Ishikawa (cell line): ENCODE measurements at regions not wholly inside any gene's neighbourhood (a gene's known extent, or its start where the extent isn't known, plus 50 kb on each side); places are given as distances from the start of the nearest gene placed in this dataset.

ENCODE experiments used
- CEBPB ChIP-seq: IDR thresholded peaks from 2 replicates; pipeline ENCODE4 v1.6.1; 2012
- CREB1 ChIP-seq: IDR thresholded peaks from 2 replicates; pipeline ENCODE4 v1.6.1; 2012; ENCODE audit warnings: low read depth
- EGR1 ChIP-seq: IDR thresholded peaks from 2 replicates; pipeline ENCODE4 v1.6.1; 2012
- EP300 ChIP-seq: IDR thresholded peaks from 2 replicates; pipeline ENCODE4 v1.6.1; 2012; ENCODE audit warnings: borderline replicate concordance
- FOXM1 ChIP-seq: IDR thresholded peaks from 2 replicates; pipeline ENCODE4 v1.6.1; 2012; ENCODE audit warnings: low read depth, borderline replicate concordance
- MAX ChIP-seq: IDR thresholded peaks from 2 replicates; pipeline ENCODE4 v1.6.1; 2012
- NFIC ChIP-seq: IDR thresholded peaks from 2 replicates; pipeline ENCODE4 v1.6.1; 2012
- RAD21 ChIP-seq: IDR thresholded peaks from 2 replicates; pipeline ENCODE4 v1.6.1; 2012; ENCODE audit warnings: low read depth
- TAF1 ChIP-seq: IDR thresholded peaks from 2 replicates; pipeline ENCODE4 v1.6.1; 2012; ENCODE audit warnings: low read depth, mild to moderate bottlenecking
- TCF12 ChIP-seq: IDR thresholded peaks from 2 replicates; pipeline ENCODE4 v1.6.1; 2012; ENCODE audit warnings: low read depth
- TEAD4 ChIP-seq: IDR thresholded peaks from 2 replicates; pipeline ENCODE4 v1.6.1; 2012
- YY1 ChIP-seq: IDR thresholded peaks from 2 replicates; pipeline ENCODE4 v1.6.1; 2012; ENCODE audit warnings: low read depth
- ZBTB7A ChIP-seq: IDR thresholded peaks from 2 replicates; pipeline ENCODE4 v1.6.1; 2012; ENCODE audit warnings: low read depth
- TF ChIP-seq, protein P1 (sequence below): IDR thresholded peaks from 2 replicates; pipeline ENCODE4 v1.6.1; 2012
- TF ChIP-seq, protein P2 (sequence below): IDR thresholded peaks from 2 replicates; pipeline ENCODE4 v1.6.1; 2012; ENCODE audit warnings: low read depth, mild to moderate bottlenecking

GRCh38 chr17:69650881-69651280 is 236.4 kb downstream of the MAP2K6 start:
- TF ChIP-seq YY1: no peak
- no peak for TF ChIP-seq TEAD4
- TF ChIP-seq NFIC: no peak
- TF ChIP-seq EP300: no peak
- no peak for TF ChIP-seq RAD21

GRCh38 chr17:69651921-69652320 is 237.4 kb downstream of the MAP2K6 start:
- TF ChIP-seq ZBTB7A: no peak

- TF ChIP-seq TAF1 (no peak), CREB1 (no peak), YY1 (no peak), EP300 (no peak), CEBPB (no peak), NFIC (no peak)
Observed at GRCh38 chr17:69654981-69655855, 240.7 kb downstream of the MAP2K6 start.

DNA sequence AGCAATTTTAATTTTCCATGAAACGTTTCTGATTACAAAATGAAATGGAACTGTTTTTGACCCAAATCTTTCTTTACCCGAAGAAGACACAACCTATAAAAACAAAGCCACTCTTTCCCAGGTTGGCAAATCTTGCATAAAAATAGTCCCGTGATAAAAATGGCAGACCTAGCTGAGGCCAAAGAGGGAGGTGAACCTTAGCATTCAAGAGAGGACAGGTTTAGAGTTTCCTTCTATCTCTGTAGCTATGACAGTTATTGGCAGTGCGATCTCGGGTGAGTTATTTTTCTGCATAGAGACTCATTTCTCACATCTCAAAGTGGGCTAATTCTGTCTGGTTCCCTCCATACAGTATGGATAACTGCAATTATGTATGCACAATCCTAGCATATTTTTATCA is 241.4 kb downstream of the MAP2K6 start:
- no peak for TF ChIP-seq EGR1

DNA sequence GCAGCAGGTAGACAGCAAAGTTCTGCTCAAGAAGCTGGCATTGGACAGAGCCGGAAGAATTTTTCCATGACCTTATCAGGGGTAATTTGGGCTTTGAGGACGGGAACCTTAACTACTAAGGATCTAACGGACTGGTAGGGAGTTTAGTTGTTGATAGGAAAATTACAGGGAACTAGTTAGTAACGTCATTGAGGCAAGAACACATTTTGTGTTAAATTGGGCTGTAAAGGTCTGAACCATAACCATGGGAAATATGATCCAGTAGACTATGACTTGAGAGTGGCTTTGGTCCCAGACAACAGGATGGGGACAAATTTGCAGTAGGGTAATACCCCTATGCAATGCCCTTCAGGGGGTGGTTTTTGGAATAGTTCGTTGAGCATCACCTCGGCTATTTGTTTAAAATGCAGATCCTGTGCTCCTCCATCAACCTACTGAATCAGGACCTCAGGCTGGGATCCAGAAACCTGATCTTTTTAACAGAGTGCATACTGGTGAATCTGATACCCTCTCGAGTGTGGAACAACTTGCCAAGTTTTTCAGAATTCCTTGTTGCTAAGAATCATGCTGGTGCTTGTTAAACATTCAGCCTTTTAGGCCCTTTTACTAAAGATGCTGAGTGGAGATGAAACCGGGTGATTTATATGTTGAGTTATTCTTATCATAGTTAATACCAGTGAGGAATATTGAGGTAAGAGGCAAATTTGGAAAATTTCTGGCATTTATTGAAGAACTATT is 255.1 kb downstream of the MAP2K6 start:
- TF ChIP-seq NFIC (no peak), TAF1 (no peak), EP300 (no peak), TCF12 (no peak), MAX (no peak), RAD21 (no peak), CEBPB (no peak), ZBTB7A (no peak)

GRCh38 chr17:69672924-69673323 is 258.4 kb downstream of the MAP2K6 start:
- TF ChIP-seq MAX: no peak
- TF ChIP-seq, protein P1, sequence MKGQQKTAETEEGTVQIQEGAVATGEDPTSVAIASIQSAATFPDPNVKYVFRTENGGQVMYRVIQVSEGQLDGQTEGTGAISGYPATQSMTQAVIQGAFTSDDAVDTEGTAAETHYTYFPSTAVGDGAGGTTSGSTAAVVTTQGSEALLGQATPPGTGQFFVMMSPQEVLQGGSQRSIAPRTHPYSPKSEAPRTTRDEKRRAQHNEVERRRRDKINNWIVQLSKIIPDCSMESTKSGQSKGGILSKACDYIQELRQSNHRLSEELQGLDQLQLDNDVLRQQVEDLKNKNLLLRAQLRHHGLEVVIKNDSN: no peak
- no peak for TF ChIP-seq CREB1
- no peak for TF ChIP-seq TCF12
- no peak for TF ChIP-seq TAF1
- no peak for TF ChIP-seq RAD21
- TF ChIP-seq CEBPB: no peak
- no peak for TF ChIP-seq NFIC
- no peak for TF ChIP-seq ZBTB7A
- TF ChIP-seq TEAD4: no peak
- no peak for TF ChIP-seq EP300
- no peak for TF ChIP-seq FOXM1

DNA sequence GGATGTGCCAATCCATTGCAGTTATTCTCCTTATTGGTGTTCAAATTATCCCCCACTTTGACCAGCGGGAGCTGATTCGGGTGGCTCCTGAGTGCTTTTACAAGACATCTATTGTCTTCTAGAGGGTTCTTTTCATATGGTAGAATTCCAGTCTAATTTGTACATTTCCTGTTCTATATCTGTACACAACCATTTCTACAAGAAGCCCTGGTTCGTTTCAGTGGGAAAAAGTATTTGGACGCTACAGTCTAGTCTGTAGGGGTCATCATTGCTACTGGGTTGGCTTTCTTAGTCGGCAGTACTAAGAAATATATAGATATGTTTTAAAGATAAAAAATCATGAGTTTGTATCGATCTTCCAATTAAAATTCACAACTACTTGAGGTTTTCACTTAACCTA is 262.6 kb downstream of the MAP2K6 start:
- no peak for TF ChIP-seq NFIC
- TF ChIP-seq MAX: no peak
- TF ChIP-seq ZBTB7A: no peak
- TF ChIP-seq YY1: no peak

- TF ChIP-seq EGR1 (no peak), CREB1 (no peak), EP300 (no peak), FOXM1 (no peak), TAF1 (no peak), RAD21 (no peak), ZBTB7A (no peak), TEAD4 (no peak), MAX (no peak), YY1 (no peak), TCF12 (no peak)
- TF ChIP-seq, protein P2, sequence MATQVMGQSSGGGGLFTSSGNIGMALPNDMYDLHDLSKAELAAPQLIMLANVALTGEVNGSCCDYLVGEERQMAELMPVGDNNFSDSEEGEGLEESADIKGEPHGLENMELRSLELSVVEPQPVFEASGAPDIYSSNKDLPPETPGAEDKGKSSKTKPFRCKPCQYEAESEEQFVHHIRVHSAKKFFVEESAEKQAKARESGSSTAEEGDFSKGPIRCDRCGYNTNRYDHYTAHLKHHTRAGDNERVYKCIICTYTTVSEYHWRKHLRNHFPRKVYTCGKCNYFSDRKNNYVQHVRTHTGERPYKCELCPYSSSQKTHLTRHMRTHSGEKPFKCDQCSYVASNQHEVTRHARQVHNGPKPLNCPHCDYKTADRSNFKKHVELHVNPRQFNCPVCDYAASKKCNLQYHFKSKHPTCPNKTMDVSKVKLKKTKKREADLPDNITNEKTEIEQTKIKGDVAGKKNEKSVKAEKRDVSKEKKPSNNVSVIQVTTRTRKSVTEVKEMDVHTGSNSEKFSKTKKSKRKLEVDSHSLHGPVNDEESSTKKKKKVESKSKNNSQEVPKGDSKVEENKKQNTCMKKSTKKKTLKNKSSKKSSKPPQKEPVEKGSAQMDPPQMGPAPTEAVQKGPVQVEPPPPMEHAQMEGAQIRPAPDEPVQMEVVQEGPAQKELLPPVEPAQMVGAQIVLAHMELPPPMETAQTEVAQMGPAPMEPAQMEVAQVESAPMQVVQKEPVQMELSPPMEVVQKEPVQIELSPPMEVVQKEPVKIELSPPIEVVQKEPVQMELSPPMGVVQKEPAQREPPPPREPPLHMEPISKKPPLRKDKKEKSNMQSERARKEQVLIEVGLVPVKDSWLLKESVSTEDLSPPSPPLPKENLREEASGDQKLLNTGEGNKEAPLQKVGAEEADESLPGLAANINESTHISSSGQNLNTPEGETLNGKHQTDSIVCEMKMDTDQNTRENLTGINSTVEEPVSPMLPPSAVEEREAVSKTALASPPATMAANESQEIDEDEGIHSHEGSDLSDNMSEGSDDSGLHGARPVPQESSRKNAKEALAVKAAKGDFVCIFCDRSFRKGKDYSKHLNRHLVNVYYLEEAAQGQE: no peak
Observed at GRCh38 chr17:69678206-69678605, 263.7 kb downstream of the MAP2K6 start.
